ENCODE measurements at regions not wholly inside any gene's neighbourhood (a gene's known extent, or its start where the extent isn't known, plus 50 kb on each side); places are given as distances from the start of the nearest gene placed in this dataset.

- TF ChIP-seq, protein P1, sequence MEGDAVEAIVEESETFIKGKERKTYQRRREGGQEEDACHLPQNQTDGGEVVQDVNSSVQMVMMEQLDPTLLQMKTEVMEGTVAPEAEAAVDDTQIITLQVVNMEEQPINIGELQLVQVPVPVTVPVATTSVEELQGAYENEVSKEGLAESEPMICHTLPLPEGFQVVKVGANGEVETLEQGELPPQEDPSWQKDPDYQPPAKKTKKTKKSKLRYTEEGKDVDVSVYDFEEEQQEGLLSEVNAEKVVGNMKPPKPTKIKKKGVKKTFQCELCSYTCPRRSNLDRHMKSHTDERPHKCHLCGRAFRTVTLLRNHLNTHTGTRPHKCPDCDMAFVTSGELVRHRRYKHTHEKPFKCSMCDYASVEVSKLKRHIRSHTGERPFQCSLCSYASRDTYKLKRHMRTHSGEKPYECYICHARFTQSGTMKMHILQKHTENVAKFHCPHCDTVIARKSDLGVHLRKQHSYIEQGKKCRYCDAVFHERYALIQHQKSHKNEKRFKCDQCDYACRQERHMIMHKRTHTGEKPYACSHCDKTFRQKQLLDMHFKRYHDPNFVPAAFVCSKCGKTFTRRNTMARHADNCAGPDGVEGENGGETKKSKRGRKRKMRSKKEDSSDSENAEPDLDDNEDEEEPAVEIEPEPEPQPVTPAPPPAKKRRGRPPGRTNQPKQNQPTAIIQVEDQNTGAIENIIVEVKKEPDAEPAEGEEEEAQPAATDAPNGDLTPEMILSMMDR (IDR thresholded peaks at IDR 0.05) = no peak
- TF ChIP-seq SIN3A (IDR thresholded peaks at IDR 0.05; ENCODE audit: borderline replicate concordance, insufficient read depth, low read depth, low read length) (no peak), POLR2AphosphoS5 (IDR thresholded peaks at IDR 0.05; ENCODE audit: low read depth, low read length) (no peak), REST (IDR thresholded peaks at IDR 0.05; ENCODE audit: insufficient read depth in 1 of 2, low read depth in 2 of 2, low read length in 1 of 2) (no peak), TCF7L2 (IDR thresholded peaks at IDR 0.05; ENCODE audit: low read depth, low read length) (no peak)
Observed at GRCh38 chr7:45268013-45268412, 110.4 kb downstream of the RAMP3 start.
